Spleen (tissue), 7 donors: ENCODE measurements at regions not wholly inside any gene's neighbourhood (a gene's known extent, or its start where the extent isn't known, plus 50 kb on each side); places are given as distances from the start of the nearest gene placed in this dataset.

Experiments used
- POLR2A ChIP-seq, 3 donors: fragments of 450-650 bp; IDR thresholded peaks; one replicate each; pipeline ENCODE4 v1.5.1; 2017; ENCODE audit warnings: antibody characterized with exemption in 3 of 3, mild to moderate bottlenecking in 1 of 3
- POLR2AphosphoS5 ChIP-seq, 3 donors: sonication (generic); formaldehyde crosslinking; IDR thresholded peaks; one replicate each; pipeline ENCODE4 v1.5.1; 2017; ENCODE audit warnings: antibody characterized with exemption in 3 of 3
- TF ChIP-seq, protein P1 (sequence below), 11 experiments: fragments of 200-600 bp in 7 of 11; fragments of 450-650 bp in 4 of 11; sonication (generic) in 4 of 11; IDR thresholded peaks in 8 of 11; conservative IDR thresholded peaks in 3 of 11; 1 replicate in 7 of 11; 2 replicates in 4 of 11; pipeline versions ENCODE4 v1.4.0 to v1.8.0; 2016 to 2021; ENCODE audit warnings: antibody characterized with exemption in 11 of 11, inconsistent platforms in 4 of 11, mild to moderate bottlenecking in 1 of 11
- donor health status: DM: no; HTN: no; CAD: no; lungs with moderate emphysema.
- donor health status: DM: no; HTN: no; CAD: no.
- donor health status: DM: no; HTN: no; CAD: no.

DNA sequence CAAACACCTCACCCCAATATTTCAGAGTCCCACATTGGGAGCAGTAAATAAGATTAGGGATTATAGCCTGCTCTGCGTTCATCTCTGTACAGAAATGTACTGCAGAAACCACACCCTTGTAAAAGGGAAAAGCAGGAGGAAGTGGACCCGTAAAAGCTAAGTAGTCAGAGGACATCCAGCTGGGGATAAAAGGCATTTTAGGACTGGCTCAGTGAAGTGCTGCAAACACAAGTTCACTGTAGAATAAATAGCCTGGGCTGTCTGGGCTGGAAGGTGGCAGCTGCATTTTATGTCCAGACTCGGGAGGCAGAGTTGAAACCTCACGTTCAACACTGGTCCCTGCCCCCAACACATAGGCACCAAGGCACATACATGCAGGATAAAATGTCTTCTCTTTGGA, 178.7 kb upstream of the FAT1 start:
- no peak for TF ChIP-seq POLR2A (IDR thresholded peaks at IDR 0.05)
- TF ChIP-seq, protein P1, sequence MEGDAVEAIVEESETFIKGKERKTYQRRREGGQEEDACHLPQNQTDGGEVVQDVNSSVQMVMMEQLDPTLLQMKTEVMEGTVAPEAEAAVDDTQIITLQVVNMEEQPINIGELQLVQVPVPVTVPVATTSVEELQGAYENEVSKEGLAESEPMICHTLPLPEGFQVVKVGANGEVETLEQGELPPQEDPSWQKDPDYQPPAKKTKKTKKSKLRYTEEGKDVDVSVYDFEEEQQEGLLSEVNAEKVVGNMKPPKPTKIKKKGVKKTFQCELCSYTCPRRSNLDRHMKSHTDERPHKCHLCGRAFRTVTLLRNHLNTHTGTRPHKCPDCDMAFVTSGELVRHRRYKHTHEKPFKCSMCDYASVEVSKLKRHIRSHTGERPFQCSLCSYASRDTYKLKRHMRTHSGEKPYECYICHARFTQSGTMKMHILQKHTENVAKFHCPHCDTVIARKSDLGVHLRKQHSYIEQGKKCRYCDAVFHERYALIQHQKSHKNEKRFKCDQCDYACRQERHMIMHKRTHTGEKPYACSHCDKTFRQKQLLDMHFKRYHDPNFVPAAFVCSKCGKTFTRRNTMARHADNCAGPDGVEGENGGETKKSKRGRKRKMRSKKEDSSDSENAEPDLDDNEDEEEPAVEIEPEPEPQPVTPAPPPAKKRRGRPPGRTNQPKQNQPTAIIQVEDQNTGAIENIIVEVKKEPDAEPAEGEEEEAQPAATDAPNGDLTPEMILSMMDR (IDR thresholded peaks at IDR 0.05 in 8 of 11, conservative IDR thresholded peaks at IDR 0.05 in 3 of 11): no peak
- TF ChIP-seq POLR2AphosphoS5 (IDR thresholded peaks at IDR 0.05): no peak
